HPDE6-E6E7 (cell line): ENCODE measurements at regions not wholly inside any gene's neighbourhood (a gene's known extent, or its start where the extent isn't known, plus 50 kb on each side); places are given as distances from the start of the nearest gene placed in this dataset.

Experiments used
- DNase-seq: peaks from one replicate; pipeline ENCODE4 v3.0.0; 2011; ENCODE audit warnings: missing footprints; ENCODE audit errors: extremely low spot score

- DNase-seq: no peak
Measured at GRCh38 chr1:168963601-168964000, 142.9 kb upstream of the ATP1B1 start.

GRCh38 chr1:168964478-168964877, 142.0 kb upstream of the ATP1B1 start:
- DNase-seq: no peak

GRCh38 chr1:168966217-168966616, 140.3 kb upstream of the ATP1B1 start:
- no peak for DNase-seq

GRCh38 chr1:168966636-168967035, 139.9 kb upstream of the ATP1B1 start:
- DNase-seq: no peak

GRCh38 chr1:168970926-168971659, 135.4 kb upstream of the ATP1B1 start:
- no peak for DNase-seq

GRCh38 chr1:168972225-168972624, 134.3 kb upstream of the ATP1B1 start:
- no peak for DNase-seq

GRCh38 chr1:168972887-168973286, 133.6 kb upstream of the ATP1B1 start:
- no peak for DNase-seq

GRCh38 chr1:168974117-168974516, 132.4 kb upstream of the ATP1B1 start:
- DNase-seq: no peak

- no peak for DNase-seq
Measured at GRCh38 chr1:168974611-168975010, 131.9 kb upstream of the ATP1B1 start.

GRCh38 chr1:168976267-168976666, 130.2 kb upstream of the ATP1B1 start:
- no peak for DNase-seq

GRCh38 chr1:168977618-168978017, 128.9 kb upstream of the ATP1B1 start:
- DNase-seq: no peak

- DNase-seq: no peak
Measured at GRCh38 chr1:168979276-168979675, 127.2 kb upstream of the ATP1B1 start.

- DNase-seq: no peak
Measured at GRCh38 chr1:168980180-168980579, 126.3 kb upstream of the ATP1B1 start.

GRCh38 chr1:168980656-168981055, 125.8 kb upstream of the ATP1B1 start:
- no peak for DNase-seq

GRCh38 chr1:168982778-168983177, 123.7 kb upstream of the ATP1B1 start:
- no peak for DNase-seq

GRCh38 chr1:168987330-168987729, 119.2 kb upstream of the ATP1B1 start:
- DNase-seq: no peak

GRCh38 chr1:168987923-168988322, 118.6 kb upstream of the ATP1B1 start:
- DNase-seq: no peak

- DNase-seq: no peak
Measured at GRCh38 chr1:168989985-168990384, 116.5 kb upstream of the ATP1B1 start.

GRCh38 chr1:168991667-168992475, 114.6 kb upstream of the ATP1B1 start:
- DNase-seq: peak; percentile 56

- DNase-seq: no peak
Measured at GRCh38 chr1:169001353-169001752, 105.1 kb upstream of the ATP1B1 start.

- DNase-seq: no peak
Measured at GRCh38 chr1:169003864-169004516, 102.5 kb upstream of the ATP1B1 start.

GRCh38 chr1:169005776-169006175, 100.7 kb upstream of the ATP1B1 start:
- DNase-seq: no peak

GRCh38 chr1:169009666-169010065, 96.8 kb upstream of the ATP1B1 start:
- no peak for DNase-seq
